H1 (cell line): ENCODE measurements at regions not wholly inside any gene's neighbourhood (a gene's known extent, or its start where the extent isn't known, plus 50 kb on each side); places are given as distances from the start of the nearest gene placed in this dataset.

Source experiments
- CBX5 ChIP-seq: fragments of 300-800, 300-1000 bp; sonication (generic); IDR thresholded peaks from 2 replicates; pipeline ENCODE4 v1.7.1; 2016; ENCODE audit warnings: antibody characterized with exemption, low read length, low read depth
- CEBPB ChIP-seq: IDR thresholded peaks from 2 replicates; pipeline ENCODE4 v1.6.1; 2012; ENCODE audit warnings: low read depth, low read length
- HDAC2 ChIP-seq, 2 experiments: fragments of 300-600 bp in 1 of 2; sonication (generic) in 1 of 2; IDR thresholded peaks; 2 replicates each; pipeline ENCODE4 v1.6.1; 2011 to 2012; ENCODE audit warnings: low read depth in 2 of 2, low read length in 2 of 2, mild to moderate bottlenecking in 2 of 2, moderate library complexity in 2 of 2, borderline replicate concordance in 1 of 2, inconsistent platforms in 1 of 2
- JUN ChIP-seq: IDR thresholded peaks from 2 replicates; pipeline ENCODE4 v1.6.1; 2011; ENCODE audit warnings: low read depth, mild to moderate bottlenecking, improper control_type of control experiment, low read length
- JUND ChIP-seq: IDR thresholded peaks from 2 replicates; pipeline ENCODE4 v1.6.1; 2011; ENCODE audit warnings: mild to moderate bottlenecking, improper control_type of control experiment, low read length
- KDM4A ChIP-seq: IDR thresholded peaks from one replicate; pipeline ENCODE4 v1.7.1; 2012; ENCODE audit warnings: low read depth, mild to moderate bottlenecking, moderate library complexity, low read length, inconsistent platforms; ENCODE audit not compliant: severe bottlenecking
- MAFK ChIP-seq: IDR thresholded peaks from 2 replicates; pipeline ENCODE4 v1.6.1; 2012; ENCODE audit warnings: low read depth, mild to moderate bottlenecking, improper control_type of control experiment, low read length
- RNF2 ChIP-seq: fragments of 200-900, 300-1000 bp; sonication (generic); IDR thresholded peaks from 2 replicates; pipeline ENCODE4 v1.7.1; 2016; ENCODE audit warnings: borderline replicate concordance, low read depth, mild to moderate bottlenecking, antibody characterized with exemption, low read length; ENCODE audit not compliant: poor library complexity, severe bottlenecking; ENCODE audit errors: missing control alignments
- SIX5 ChIP-seq: IDR thresholded peaks from 2 replicates; pipeline ENCODE4 v1.6.1; 2011; ENCODE audit warnings: mild to moderate bottlenecking, low read depth, low read length
- SP2 ChIP-seq: IDR thresholded peaks from 2 replicates; pipeline ENCODE4 v1.6.1; 2012; ENCODE audit warnings: mild to moderate bottlenecking, low read length, inconsistent platforms
- TF ChIP-seq, protein P1 (sequence below): fragments of 300-600 bp; sonication (generic); IDR thresholded peaks from 2 replicates; pipeline ENCODE4 v1.7.1; 2012; ENCODE audit warnings: low read length, moderate library complexity, mild to moderate bottlenecking, inconsistent platforms; ENCODE audit not compliant: insufficient replicate concordance

- TF ChIP-seq, protein P1, sequence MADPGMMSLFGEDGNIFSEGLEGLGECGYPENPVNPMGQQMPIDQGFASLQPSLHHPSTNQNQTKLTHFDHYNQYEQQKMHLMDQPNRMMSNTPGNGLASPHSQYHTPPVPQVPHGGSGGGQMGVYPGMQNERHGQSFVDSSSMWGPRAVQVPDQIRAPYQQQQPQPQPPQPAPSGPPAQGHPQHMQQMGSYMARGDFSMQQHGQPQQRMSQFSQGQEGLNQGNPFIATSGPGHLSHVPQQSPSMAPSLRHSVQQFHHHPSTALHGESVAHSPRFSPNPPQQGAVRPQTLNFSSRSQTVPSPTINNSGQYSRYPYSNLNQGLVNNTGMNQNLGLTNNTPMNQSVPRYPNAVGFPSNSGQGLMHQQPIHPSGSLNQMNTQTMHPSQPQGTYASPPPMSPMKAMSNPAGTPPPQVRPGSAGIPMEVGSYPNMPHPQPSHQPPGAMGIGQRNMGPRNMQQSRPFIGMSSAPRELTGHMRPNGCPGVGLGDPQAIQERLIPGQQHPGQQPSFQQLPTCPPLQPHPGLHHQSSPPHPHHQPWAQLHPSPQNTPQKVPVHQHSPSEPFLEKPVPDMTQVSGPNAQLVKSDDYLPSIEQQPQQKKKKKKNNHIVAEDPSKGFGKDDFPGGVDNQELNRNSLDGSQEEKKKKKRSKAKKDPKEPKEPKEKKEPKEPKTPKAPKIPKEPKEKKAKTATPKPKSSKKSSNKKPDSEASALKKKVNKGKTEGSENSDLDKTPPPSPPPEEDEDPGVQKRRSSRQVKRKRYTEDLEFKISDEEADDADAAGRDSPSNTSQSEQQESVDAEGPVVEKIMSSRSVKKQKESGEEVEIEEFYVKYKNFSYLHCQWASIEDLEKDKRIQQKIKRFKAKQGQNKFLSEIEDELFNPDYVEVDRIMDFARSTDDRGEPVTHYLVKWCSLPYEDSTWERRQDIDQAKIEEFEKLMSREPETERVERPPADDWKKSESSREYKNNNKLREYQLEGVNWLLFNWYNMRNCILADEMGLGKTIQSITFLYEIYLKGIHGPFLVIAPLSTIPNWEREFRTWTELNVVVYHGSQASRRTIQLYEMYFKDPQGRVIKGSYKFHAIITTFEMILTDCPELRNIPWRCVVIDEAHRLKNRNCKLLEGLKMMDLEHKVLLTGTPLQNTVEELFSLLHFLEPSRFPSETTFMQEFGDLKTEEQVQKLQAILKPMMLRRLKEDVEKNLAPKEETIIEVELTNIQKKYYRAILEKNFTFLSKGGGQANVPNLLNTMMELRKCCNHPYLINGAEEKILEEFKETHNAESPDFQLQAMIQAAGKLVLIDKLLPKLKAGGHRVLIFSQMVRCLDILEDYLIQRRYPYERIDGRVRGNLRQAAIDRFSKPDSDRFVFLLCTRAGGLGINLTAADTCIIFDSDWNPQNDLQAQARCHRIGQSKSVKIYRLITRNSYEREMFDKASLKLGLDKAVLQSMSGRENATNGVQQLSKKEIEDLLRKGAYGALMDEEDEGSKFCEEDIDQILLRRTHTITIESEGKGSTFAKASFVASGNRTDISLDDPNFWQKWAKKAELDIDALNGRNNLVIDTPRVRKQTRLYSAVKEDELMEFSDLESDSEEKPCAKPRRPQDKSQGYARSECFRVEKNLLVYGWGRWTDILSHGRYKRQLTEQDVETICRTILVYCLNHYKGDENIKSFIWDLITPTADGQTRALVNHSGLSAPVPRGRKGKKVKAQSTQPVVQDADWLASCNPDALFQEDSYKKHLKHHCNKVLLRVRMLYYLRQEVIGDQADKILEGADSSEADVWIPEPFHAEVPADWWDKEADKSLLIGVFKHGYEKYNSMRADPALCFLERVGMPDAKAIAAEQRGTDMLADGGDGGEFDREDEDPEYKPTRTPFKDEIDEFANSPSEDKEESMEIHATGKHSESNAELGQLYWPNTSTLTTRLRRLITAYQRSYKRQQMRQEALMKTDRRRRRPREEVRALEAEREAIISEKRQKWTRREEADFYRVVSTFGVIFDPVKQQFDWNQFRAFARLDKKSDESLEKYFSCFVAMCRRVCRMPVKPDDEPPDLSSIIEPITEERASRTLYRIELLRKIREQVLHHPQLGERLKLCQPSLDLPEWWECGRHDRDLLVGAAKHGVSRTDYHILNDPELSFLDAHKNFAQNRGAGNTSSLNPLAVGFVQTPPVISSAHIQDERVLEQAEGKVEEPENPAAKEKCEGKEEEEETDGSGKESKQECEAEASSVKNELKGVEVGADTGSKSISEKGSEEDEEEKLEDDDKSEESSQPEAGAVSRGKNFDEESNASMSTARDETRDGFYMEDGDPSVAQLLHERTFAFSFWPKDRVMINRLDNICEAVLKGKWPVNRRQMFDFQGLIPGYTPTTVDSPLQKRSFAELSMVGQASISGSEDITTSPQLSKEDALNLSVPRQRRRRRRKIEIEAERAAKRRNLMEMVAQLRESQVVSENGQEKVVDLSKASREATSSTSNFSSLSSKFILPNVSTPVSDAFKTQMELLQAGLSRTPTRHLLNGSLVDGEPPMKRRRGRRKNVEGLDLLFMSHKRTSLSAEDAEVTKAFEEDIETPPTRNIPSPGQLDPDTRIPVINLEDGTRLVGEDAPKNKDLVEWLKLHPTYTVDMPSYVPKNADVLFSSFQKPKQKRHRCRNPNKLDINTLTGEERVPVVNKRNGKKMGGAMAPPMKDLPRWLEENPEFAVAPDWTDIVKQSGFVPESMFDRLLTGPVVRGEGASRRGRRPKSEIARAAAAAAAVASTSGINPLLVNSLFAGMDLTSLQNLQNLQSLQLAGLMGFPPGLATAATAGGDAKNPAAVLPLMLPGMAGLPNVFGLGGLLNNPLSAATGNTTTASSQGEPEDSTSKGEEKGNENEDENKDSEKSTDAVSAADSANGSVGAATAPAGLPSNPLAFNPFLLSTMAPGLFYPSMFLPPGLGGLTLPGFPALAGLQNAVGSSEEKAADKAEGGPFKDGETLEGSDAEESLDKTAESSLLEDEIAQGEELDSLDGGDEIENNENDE, result no peak
- no peak for TF ChIP-seq KDM4A
- TF ChIP-seq MAFK, result no peak
- TF ChIP-seq RNF2, result no peak
- TF ChIP-seq HDAC2 (IDR thresholded peaks at IDR 0.05; ENCODE audit: borderline replicate concordance in 1 of 2, low read depth in 2 of 2, low read length in 2 of 2), result no peak
- TF ChIP-seq CBX5, result no peak
- no peak for TF ChIP-seq JUN
- TF ChIP-seq SP2, result no peak
- no peak for TF ChIP-seq CEBPB
- no peak for TF ChIP-seq JUND
- TF ChIP-seq SIX5, result no peak
These were observed 68.1 kb downstream of the BTG1 start (continued) for GRCh38 chr12:92077530-92077929.
